GM12874 (cell line): ENCODE measurements at regions not wholly inside any gene's neighbourhood (a gene's known extent, or its start where the extent isn't known, plus 50 kb on each side); places are given as distances from the start of the nearest gene placed in this dataset.

Source experiments
- CTCF ChIP-seq: IDR thresholded peaks from 2 replicates; pipeline ENCODE4 v1.5.1; 2011; ENCODE audit warnings: low read depth, mild to moderate bottlenecking, control low read depth, low read length, moderate library complexity; ENCODE audit not compliant: insufficient read depth

DNA sequence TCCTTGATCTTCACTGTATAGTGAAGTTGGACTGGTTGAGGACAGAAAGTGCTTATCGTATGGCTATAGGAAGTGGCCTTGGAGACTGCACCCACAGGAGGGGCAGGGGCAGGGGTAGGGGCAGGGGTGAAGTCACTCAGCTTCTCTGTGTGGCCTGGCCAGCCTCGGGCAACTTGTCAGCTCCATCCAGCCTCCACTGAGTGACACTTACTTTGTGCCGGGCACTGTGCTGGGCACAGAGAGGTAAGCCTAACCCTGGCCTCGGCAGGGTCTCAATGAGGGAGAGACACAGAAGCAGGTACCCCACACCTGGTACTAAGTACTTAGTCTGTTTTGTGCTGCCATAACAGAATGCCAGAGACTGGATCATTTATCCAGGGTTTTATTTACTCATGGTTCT, 99.3 kb upstream of the CTBP2 start:
- no peak for TF ChIP-seq CTCF

- no peak for TF ChIP-seq CTCF
Observed at GRCh38 chr10:125258676-125259075, 98.3 kb upstream of the CTBP2 start.

DNA sequence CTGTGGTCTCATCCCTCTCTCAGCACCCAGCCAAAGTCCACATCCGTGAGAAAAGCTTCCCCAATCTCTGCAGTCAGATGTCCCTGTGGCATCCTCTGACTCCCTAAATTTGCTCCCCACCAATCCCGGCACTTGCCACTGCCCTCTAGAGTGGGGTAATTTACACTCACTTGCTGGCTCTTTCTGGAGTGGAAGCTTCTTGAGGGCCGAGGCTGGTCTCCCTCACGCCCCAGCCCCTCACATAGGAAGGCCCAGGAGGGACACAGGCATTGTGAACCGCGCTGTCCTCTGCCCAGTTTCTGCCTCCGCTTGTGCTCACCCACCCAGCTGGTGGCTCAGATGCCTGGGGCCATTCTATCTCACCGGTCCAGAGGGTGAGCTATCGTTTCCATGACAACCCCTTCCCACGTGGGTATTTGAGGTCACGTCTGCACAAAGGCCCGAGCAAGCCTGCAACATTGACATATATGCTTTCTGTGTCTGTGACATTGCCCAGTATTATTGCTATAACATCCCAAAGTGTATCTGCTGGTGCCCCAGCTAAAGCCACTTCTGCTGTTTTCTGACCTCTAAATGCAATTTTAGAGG, 97.3 kb upstream of the CTBP2 start:
- TF ChIP-seq CTCF, result no peak

DNA sequence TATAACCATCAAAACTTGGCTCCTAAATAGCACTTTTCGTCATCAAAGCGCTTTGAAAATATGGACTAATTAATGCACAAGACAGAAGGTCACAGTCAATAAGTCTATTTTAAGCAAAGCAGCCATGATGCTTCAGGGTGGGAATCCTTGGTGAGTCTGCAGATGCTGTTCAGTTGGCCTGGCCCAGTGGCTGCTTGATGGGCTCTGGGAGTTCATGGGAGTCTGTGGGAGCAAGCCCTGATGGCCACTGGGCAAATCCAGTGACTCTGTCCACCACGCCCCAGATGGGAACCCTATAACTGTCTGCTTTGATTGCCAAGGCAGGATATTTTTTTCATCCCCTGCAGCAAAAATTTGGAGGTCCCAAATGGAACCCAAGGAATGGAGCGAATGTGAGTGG, 95.7 kb upstream of the CTBP2 start:
- no peak for TF ChIP-seq CTCF

GRCh38 chr10:125252937-125253336, 92.6 kb upstream of the CTBP2 start:
- no peak for TF ChIP-seq CTCF

DNA sequence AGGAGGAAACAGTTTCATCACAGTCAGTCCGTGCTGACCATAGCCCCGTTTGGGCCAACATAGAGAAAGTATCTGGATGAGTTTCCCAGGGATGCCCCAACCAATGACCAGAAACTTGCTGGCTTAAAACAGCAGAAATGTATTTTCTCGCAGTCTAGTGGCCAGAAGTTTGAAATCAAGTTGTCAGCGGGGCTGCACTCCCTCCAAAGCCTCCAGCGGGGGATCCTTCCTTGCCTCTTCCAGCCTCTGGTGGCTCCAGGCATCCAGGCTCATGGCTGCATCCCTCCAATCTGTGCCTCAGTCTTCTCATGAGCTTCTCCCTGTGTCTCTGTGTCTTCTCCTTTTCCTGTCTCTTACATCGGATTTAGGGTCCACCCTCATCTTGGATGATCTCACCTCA, 89.6 kb upstream of the CTBP2 start:
- no peak for TF ChIP-seq CTCF

- TF ChIP-seq CTCF, result no peak
Observed at GRCh38 chr10:125248489-125248888, 88.1 kb upstream of the CTBP2 start.
